ENCODE measurements at regions not wholly inside any gene's neighbourhood (a gene's known extent, or its start where the extent isn't known, plus 50 kb on each side); places are given as distances from the start of the nearest gene placed in this dataset.

GRCh38 chr22:47333625-47334024 is 571.2 kb downstream of the TBC1D22A start:
- no peak overlapping the region for H3K27ac ChIP-seq

GRCh38 chr22:47332246-47332980 is 570.0 kb downstream of the TBC1D22A start:
- TF ChIP-seq, protein P1, sequence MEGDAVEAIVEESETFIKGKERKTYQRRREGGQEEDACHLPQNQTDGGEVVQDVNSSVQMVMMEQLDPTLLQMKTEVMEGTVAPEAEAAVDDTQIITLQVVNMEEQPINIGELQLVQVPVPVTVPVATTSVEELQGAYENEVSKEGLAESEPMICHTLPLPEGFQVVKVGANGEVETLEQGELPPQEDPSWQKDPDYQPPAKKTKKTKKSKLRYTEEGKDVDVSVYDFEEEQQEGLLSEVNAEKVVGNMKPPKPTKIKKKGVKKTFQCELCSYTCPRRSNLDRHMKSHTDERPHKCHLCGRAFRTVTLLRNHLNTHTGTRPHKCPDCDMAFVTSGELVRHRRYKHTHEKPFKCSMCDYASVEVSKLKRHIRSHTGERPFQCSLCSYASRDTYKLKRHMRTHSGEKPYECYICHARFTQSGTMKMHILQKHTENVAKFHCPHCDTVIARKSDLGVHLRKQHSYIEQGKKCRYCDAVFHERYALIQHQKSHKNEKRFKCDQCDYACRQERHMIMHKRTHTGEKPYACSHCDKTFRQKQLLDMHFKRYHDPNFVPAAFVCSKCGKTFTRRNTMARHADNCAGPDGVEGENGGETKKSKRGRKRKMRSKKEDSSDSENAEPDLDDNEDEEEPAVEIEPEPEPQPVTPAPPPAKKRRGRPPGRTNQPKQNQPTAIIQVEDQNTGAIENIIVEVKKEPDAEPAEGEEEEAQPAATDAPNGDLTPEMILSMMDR (IDR thresholded peaks at IDR 0.05) = no peak
- TF ChIP-seq ZFX (IDR thresholded peaks at IDR 0.05; ENCODE audit: borderline replicate concordance) = no peak
- H3K27ac ChIP-seq = no peak overlapping the region

More at GRCh38 chr22:47333625-47334024, 571.2 kb downstream of the TBC1D22A start:
- TF ChIP-seq, protein P1 (IDR thresholded peaks at IDR 0.05) = no peak
- no peak for TF ChIP-seq ZFX (IDR thresholded peaks at IDR 0.05; ENCODE audit: borderline replicate concordance)

- H3K27ac ChIP-seq = no peak overlapping the region
- TF ChIP-seq, protein P1 (IDR thresholded peaks at IDR 0.05) = no peak
- no peak for TF ChIP-seq ZFX (IDR thresholded peaks at IDR 0.05; ENCODE audit: borderline replicate concordance)
These were observed 569.3 kb downstream of the TBC1D22A start for GRCh38 chr22:47331750-47332149.

DNA sequence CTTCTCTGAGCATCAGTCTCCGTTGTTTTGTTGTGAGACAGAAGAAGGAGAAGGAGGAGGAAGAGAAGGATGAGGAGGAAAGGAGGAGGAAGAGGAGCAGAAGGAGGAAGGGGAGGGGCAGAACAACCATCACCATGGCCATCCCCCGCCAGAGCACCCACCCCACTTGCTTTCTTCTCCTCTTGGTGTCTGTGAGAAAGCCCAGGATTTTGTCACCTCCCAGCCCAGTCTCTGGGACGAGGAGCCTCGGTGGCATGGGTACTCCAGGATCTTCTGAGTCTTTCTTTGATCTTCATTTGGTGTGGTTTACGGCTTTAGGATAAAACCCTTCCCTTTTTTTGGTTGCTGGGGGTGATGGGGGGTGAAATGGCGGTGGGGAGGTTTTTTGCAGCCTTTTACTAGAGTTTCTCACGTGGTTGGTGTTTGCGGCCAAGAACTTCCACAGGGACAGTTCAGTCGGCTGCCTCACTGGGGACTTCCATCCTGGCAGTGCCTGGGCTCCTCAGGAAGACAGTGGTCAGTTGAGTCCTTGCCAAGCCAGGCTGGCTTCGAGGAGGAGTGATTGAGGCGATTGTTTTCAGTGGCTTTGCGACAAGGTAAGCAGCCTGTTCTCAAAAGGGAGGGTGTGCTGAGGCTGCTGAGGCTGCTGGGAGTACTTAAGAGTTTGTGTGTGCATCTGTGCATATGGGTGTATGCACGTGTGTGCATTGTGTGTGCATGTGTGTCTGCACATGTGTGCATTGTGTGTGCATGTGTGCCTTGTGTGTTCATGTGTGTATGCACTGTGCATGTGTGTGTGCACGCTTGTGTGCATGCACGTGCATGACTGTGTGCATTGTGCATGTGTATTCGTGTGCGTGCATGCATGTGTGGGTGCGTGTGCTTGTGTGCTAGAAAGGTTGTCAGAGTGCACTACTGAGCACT is 567.5 kb downstream of the TBC1D22A start:
- no peak for TF ChIP-seq ZFX (IDR thresholded peaks at IDR 0.05; ENCODE audit: borderline replicate concordance)
- TF ChIP-seq, protein P1 (IDR thresholded peaks at IDR 0.05) = no peak
- no peak overlapping the region for H3K27ac ChIP-seq

GRCh38 chr22:47328550-47329243 is 566.2 kb downstream of the TBC1D22A start:
- TF ChIP-seq ZFX (IDR thresholded peaks at IDR 0.05; ENCODE audit: borderline replicate concordance) = no peak
- TF ChIP-seq, protein P1 (IDR thresholded peaks at IDR 0.05) = no peak
- no peak overlapping the region for H3K27ac ChIP-seq

- H3K27ac ChIP-seq = no peak overlapping the region
- TF ChIP-seq, protein P1 (IDR thresholded peaks at IDR 0.05) = no peak
- TF ChIP-seq ZFX (IDR thresholded peaks at IDR 0.05; ENCODE audit: borderline replicate concordance) = no peak
These were observed 564.8 kb downstream of the TBC1D22A start for GRCh38 chr22:47327241-47327640.
